Stomach (tissue), 4 donors: ENCODE measurements at regions not wholly inside any gene's neighbourhood (a gene's known extent, or its start where the extent isn't known, plus 50 kb on each side); places are given as distances from the start of the nearest gene placed in this dataset.

ENCODE experiments used
- CTCF ChIP-seq, 7 experiments: fragments of 450-650 bp in 4 of 7; fragments of 200-600 bp in 3 of 7; sonication (generic) in 3 of 7; IDR thresholded peaks; one replicate each; pipeline ENCODE4 v1.5.1; 2016 to 2019; ENCODE audit warnings: antibody characterized with exemption in 7 of 7, control low read depth in 2 of 7, mild to moderate bottlenecking in 1 of 7
- POLR2A ChIP-seq, 4 donors: fragments of 450-650 bp; IDR thresholded peaks; one replicate each; pipeline ENCODE4 v1.6.1; 2016; ENCODE audit warnings: antibody characterized with exemption in 4 of 4, control low read depth in 2 of 4, mild to moderate bottlenecking in 1 of 4, moderate library complexity in 1 of 4
- POLR2AphosphoS5 ChIP-seq, 3 donors: sonication (generic); formaldehyde crosslinking; IDR thresholded peaks; one replicate each; pipeline ENCODE4 v1.6.1; 2016; ENCODE audit warnings: antibody characterized with exemption in 3 of 3

GRCh38 chr10:111211241-111211640 lies 134.4 kb downstream of the ADRA2A start:
- TF ChIP-seq POLR2A (IDR thresholded peaks at IDR 0.05) = no peak
- TF ChIP-seq CTCF (IDR thresholded peaks at IDR 0.05) = no peak
- TF ChIP-seq POLR2AphosphoS5 (IDR thresholded peaks at IDR 0.05) = no peak
